Stimulated activated CD8-positive, alpha-beta memory T cell treated with anti-CD3 and anti-CD28 coated beads, Interleukin-2, amount 100 ng/mL, for 48 hours (primary cell): ENCODE measurements at regions not wholly inside any gene's neighbourhood (a gene's known extent, or its start where the extent isn't known, plus 50 kb on each side); places are given as distances from the start of the nearest gene placed in this dataset.

Experiments used
- DNase-seq, 2 donors: peaks; one replicate each; pipeline ENCODE4 v3.0.0-alpha.2; 2020; ENCODE audit warnings: low read depth in 2 of 2

- no peak for DNase-seq
These were observed 470.2 kb upstream of the ADGRL2 start for GRCh38 chr1:81330521-81330920.

- no peak for DNase-seq
These were observed 470.6 kb upstream of the ADGRL2 start for GRCh38 chr1:81330111-81330510.

GRCh38 chr1:81329041-81329440, 471.7 kb upstream of the ADGRL2 start:
- no peak for DNase-seq

DNA sequence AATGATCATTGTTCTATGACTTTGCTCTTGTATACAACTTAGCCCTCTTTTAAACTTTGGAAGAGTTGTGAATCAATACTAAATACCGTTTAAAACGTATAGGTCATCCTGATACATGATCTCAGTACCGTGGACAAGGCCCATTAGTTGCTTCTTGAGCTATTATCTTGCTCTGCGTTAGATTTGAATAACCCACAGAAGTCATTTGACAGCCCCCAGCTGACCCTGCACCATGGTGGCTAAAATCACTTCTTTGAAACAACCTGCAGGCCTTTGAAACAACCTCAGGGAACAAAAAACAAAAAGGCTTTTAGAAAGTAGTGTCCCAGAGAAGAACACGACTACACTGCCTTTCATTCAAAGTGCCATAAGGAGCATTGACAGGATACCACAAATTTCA, 473.0 kb upstream of the ADGRL2 start:
- no peak for DNase-seq

DNA sequence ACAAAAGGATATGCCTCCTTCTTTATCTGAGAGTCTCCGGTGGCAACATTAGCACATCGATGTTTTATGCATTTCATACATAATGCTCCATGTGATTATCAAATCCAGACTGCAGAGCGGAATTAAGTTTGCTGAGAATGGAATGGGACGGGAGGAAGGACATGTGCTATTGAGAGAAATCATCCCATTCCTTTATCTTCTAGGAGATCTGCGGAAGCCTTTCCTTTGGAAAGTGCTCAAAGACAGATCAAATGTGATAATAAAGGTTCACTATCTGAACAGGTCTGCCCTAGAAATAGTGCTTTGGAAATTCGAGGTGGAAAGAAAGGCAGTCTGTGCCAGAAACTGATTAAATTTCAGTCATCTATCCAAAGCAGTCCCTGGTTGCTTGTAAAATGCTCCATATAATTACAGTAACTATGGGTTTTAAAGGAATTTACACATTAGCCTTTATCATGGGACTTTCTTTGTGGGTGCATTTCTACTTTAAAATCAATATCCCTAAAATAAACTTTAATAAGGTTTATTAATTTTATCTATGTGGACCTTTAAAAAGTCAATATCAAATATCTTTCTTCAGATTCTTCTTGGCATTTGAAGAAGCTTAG, 473.5 kb upstream of the ADGRL2 start:
- DNase-seq, result no peak

GRCh38 chr1:81326212-81326611, 474.5 kb upstream of the ADGRL2 start:
- no peak for DNase-seq

- no peak for DNase-seq
These were observed 475.3 kb upstream of the ADGRL2 start for GRCh38 chr1:81325397-81325796.

GRCh38 chr1:81323862-81324261, 476.9 kb upstream of the ADGRL2 start:
- no peak for DNase-seq

DNA sequence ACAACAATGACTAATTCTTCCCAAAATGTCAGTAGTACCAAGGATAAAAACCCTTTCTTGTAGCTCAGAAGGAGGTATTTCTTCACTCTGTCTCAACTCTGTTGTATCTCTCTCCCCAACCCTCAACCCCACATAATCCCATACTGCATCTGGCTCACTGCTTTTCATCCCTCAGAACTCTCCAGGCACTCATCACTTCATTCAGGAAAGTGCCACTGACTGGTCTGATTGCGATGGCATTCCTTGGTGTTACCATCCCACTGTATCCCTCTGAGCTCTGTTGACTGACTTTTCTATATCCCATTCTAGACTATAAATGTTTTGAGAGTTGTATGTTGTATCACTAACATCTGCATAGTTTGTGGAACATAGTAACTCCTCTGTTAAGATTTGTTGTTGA, 483.5 kb upstream of the ADGRL2 start:
- no peak for DNase-seq

- DNase-seq, result no peak
These were observed 486.1 kb upstream of the ADGRL2 start for GRCh38 chr1:81314513-81315233.

- DNase-seq, result no peak
These were observed 487.4 kb upstream of the ADGRL2 start for GRCh38 chr1:81313289-81313688.

GRCh38 chr1:81312272-81312754, 488.4 kb upstream of the ADGRL2 start:
- DNase-seq, result no peak

GRCh38 chr1:81310250-81310649, 490.5 kb upstream of the ADGRL2 start:
- DNase-seq, result no peak

GRCh38 chr1:81308191-81308590, 492.5 kb upstream of the ADGRL2 start:
- DNase-seq, result no peak

DNA sequence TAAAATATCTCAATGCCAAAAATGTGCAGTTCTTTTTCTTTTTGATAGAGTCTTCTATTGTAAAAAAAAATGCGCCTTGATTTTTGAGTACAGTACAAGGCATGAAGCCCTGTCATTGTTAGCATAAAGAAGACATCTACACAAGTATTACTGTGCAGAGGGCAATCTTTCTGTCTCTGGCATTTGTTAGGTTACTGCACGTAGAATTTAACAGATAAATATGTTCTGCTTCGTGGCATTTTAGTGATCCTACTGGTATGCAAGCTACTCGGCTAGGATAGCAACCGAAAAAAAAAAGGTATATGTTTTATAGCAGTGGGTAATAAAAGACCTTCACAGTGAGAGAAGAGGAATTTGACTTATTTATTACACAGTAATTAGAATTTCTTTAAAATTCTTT, 492.9 kb upstream of the ADGRL2 start:
- DNase-seq, result no peak

DNA sequence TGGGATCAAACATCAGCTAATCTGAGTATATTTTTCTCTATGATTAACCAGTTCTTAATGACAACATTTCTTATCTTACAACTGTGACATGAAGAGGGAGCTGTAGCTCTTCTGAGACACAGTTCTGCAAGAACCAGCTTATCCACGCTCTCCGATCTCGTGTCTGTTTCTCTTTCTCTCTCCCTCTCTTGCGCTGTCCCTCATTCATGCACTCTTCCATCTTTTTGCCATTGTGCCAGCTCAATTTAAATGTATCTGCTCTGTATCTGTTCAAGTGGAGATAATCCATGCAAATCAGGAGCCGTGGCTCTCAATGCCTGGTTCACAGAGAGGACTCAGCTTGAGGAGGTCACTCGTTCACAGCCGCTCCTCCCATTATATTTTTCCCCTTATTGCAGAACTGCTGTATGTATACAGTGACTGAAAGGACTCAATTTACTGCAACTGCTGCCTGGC, 494.7 kb upstream of the ADGRL2 start:
- DNase-seq, result no peak

- no peak for DNase-seq
These were observed 496.5 kb upstream of the ADGRL2 start for GRCh38 chr1:81304187-81304586.

DNA sequence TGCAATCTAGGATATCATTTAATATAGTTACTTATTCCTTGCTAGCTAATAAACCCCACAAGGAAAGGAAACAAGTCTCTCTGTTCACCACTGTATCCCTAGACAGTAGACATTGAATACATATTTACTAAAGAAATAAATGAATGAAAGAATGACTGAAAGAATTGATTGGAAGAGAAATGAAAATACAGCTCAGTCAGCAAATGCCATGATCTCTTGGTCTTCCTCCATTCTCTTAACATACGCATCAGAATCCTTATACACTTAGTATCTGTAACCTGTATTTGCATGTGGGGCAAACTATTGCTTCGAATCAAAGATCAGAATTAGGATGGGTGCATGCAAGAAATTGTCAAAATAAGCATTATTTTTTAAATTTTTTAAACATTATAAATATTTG, 500.8 kb upstream of the ADGRL2 start:
- DNase-seq, result no peak

- no peak for DNase-seq
These were observed 502.5 kb upstream of the ADGRL2 start for GRCh38 chr1:81298266-81298665.

- DNase-seq, result no peak
These were observed 504.1 kb upstream of the ADGRL2 start for GRCh38 chr1:81296601-81297000.

GRCh38 chr1:81290326-81290725, 510.4 kb upstream of the ADGRL2 start:
- no peak for DNase-seq

GRCh38 chr1:81288689-81289088, 512.0 kb upstream of the ADGRL2 start:
- no peak for DNase-seq

GRCh38 chr1:81287411-81288080, 513.2 kb upstream of the ADGRL2 start:
- no peak for DNase-seq
